Stimulated activated CD4-positive, alpha-beta T cell treated with anti-CD3 and anti-CD28 coated beads, Interleukin-2, amount 100 ng/mL, for 4 hours (primary cell): ENCODE measurements at regions not wholly inside any gene's neighbourhood (a gene's known extent, or its start where the extent isn't known, plus 50 kb on each side); places are given as distances from the start of the nearest gene placed in this dataset.

ENCODE experiments used
- DNase-seq: peaks from one replicate; pipeline ENCODE4 v3.0.0-alpha.2; 2020; ENCODE audit warnings: low read depth

- no peak for DNase-seq
Measured at GRCh38 chr17:14946481-14946880, 318.6 kb downstream of the PMP22 start.

- DNase-seq, result no peak
Measured at GRCh38 chr17:14942526-14943190, 322.5 kb downstream of the PMP22 start.

DNA sequence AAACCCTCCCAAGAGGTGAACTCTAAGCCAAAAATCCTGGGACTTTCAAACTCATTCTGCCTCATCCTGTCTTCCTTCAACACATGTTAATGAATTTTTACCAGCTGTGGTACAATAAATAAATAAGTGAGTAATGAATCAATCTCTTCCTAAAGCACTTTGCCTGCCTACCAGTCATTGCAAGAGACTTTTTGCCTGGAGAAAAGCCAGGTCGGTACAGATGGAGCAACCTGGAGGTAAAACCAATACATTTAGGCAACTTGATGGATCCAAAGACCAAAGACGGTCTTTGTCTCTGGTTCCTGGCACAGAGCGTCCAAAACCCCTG lies 324.2 kb downstream of the PMP22 start:
- no peak for DNase-seq

DNA sequence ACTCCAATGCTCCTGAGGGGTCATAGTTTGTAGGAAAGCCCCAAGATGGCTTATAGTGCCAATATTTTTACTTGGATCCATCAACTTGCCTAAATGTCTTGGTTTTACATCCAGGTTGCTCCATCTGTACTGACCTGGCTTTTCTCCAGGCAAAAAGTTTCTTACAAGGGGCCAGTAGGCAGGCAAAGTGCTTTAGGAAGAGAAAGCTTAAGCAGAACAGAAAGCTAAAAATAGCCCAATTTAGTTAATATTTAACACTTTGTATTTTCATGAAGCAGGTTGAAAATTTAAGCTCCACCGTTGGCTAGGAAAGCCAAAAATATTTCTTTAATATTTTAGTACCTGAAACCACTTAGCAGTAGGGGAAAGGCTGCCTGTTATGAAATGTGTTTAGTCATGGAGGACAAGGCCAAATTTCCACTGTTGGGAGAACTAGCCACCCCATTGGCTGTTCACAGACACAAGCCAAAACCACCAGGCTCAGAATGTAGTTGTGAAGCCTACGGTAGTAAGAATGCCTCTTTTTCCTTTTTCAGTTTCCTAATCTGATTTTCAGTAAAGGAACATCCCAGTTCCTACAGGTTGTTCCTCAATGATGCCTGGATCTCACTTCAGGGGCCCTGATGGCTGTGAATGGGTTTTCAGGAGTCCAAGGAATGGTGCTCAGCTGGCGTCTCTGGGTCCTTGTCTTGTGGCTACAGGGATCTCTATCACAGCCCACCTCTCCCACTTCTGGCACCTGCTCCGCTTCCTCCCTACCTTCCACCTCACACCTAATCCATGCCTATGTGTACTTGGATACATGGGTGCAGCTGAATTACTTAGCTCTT lies 324.8 kb downstream of the PMP22 start:
- DNase-seq, result no peak

GRCh38 chr17:14935845-14936485 lies 329.2 kb downstream of the PMP22 start:
- no peak for DNase-seq

GRCh38 chr17:14935139-14935841 lies 329.8 kb downstream of the PMP22 start:
- no peak for DNase-seq

GRCh38 chr17:14933676-14934075 lies 331.4 kb downstream of the PMP22 start:
- DNase-seq, result no peak

- peak; percentile 24 for DNase-seq
Measured at GRCh38 chr17:14926526-14927122, 338.5 kb downstream of the PMP22 start.

- DNase-seq, result no peak
Measured at GRCh38 chr17:14926073-14926472, 339.1 kb downstream of the PMP22 start.

DNA sequence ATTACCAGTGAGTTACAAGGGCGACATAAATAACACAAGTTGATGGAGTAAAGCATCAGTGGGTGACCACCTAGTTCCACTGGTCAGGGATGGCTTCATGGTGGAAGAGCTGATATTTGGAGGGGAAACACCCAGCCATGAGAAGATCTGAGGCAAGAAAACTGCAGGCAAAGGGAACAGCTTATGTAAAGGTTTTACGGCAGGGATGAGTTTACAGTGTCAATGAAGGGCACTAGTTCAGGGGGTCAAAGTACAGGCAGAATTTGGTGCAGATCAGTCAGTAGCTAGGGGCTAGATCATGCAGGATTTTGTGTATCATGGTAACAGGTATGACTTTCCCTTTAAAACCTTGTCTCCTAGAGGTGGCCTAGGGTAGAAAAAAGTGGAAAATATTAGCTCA lies 339.6 kb downstream of the PMP22 start:
- DNase-seq, result no peak

DNA sequence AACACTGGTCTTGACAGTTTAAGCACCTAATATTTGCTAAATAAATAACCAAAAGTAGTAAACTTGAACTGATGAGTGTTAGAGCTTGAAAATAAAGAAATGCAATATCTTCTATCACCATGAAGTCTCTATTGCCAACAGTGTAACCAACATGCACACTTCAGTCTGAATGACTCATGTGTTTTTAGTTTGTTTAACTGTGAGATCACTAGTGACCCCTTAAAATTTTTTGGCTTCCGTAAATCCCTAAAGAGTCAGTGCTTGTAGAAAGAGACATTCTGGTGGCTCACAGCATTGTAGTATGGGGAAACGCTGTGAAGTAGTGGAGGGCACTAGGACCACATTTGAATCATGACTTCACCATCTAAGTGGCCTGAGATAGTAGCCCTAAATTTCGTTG lies 341.1 kb downstream of the PMP22 start:
- DNase-seq, result no peak

DNA sequence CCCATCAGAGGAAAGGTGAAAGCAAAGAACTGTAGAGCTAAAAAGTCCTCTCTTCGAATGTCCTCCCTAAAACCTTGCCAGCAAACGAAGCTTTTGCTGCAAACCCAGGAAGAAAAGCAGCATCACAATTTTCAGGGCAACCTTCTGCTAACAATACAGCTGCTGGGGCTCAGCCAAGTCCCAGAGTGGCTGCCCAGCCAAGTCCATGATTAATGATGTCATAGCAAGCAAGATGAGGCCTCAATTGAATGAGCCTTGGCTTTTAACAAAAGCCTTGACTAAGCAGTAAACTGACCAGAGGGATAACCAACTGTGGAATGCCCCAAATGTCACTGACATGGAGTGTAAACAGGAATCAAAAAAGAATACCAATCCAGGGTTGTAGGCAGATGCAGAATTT lies 342.7 kb downstream of the PMP22 start:
- DNase-seq, result no peak

- DNase-seq, result no peak
Measured at GRCh38 chr17:14921936-14922335, 343.2 kb downstream of the PMP22 start.

DNA sequence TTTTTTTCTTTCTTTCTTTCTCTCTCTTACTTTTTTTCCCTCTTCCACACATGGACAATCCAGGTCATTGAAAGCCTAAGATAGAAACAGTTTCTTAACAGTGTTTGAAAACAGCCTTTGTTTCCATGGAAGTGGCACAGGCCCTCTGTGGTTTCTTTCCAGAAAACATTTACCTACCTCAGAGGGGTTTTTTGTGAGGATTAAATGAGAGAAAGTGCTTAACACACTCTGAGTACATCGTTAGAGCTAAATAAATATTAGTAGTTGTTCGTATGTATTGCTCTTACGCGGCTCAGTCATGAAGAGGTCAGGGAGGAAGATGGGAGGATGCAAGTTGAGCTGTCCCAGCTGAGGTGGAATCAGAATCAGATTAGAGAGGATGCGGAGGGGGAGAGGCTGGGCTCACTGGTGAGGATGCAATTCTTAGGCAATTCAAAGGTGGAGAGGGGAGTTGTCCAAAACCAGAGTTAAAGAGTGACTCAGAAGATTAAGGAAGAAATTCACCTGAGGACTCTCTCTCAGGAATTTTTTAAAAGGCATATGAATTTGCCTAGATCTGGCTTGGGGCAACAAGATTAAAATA lies 345.4 kb downstream of the PMP22 start:
- DNase-seq, result no peak

DNA sequence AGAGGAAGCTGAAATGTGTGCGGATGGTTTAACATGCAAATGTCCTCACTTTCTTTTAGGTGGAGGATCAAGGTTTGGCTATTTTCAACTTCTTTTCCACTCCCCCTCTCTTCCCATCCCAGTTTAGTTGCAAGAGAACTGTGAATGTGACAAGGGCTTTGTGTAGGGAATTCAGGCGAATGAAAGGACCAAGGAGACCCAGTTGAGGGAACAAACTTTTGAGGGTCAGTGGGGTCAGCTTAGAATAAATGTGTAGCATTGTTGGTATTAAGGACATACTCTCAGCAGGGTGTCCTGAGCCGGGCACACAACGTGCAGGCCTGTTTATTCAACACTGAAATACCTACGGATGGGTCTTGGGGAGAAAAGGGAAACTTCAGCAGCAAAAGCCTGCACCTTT lies 346.0 kb downstream of the PMP22 start:
- no peak for DNase-seq

GRCh38 chr17:14918540-14918939 lies 346.6 kb downstream of the PMP22 start:
- no peak for DNase-seq

DNA sequence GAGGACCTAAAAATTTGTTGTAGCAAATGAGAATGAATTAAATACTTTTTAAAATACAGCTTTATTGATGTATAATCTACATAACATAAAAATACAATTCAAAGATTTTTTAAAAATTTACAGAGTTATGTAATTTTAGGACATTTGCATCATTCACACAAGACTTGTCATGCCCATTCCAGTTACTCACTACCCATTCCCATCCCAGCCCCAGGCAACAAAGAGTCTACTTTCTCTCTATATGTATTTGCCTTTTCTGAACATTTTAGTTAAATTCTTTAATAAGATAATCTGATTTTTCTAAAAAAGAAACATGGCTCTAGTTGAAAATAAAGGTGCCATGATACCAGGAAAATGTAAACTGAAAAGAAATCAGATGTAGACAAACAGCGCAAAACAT lies 354.2 kb downstream of the PMP22 start:
- no peak for DNase-seq

- no peak for DNase-seq
Measured at GRCh38 chr17:14904386-14904785, 360.7 kb downstream of the PMP22 start.

DNA sequence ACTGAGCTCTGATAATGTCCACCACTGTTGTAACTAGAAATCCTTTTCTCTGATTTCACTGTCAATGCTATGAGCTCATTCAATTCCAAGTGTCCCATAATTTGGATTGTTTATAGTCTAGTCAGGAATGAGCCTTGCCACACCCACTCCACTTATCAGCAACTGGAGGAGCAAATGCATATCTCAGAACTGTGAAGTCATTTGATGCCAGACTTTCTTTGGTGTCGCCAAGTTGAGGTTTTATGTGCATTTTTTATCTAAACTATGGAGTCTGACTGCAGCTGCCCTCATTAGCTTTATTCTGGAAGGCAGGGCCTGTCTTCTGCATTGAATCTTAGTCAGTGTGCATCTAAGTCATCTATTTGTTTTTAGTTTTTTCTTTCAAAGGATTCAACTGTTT lies 361.3 kb downstream of the PMP22 start:
- DNase-seq, result no peak

- DNase-seq, result no peak
Measured at GRCh38 chr17:14902803-14903202, 362.3 kb downstream of the PMP22 start.

- no peak for DNase-seq
Measured at GRCh38 chr17:14902297-14902696, 362.8 kb downstream of the PMP22 start.

DNA sequence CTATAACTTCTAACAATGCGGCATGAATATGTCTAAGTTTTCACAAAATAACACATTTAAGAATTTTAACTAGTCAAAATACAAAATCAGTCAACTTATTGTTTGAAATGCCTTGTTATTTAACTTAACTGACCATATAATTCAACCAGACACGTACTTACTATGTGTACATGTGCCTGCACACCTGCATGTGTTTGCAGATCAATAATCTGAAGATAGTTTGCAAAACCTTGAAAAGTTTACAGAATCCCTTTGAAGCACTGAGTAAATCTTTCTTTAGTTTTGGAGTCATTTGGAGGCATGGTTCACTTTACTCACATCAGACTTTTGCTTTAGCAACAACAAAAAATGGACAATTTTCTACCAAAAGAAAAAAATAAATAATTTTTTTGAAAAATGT lies 363.8 kb downstream of the PMP22 start:
- DNase-seq, result no peak
